Liver (tissue), 8 donors: ENCODE measurements at regions not wholly inside any gene's neighbourhood (a gene's known extent, or its start where the extent isn't known, plus 50 kb on each side); places are given as distances from the start of the nearest gene placed in this dataset.

ENCODE experiments used
- DNase-seq: peaks from one replicate; pipeline ENCODE4 v3.0.0-alpha.2; 2017; ENCODE audit warnings: low spot score
- H3K27ac ChIP-seq, 2 donors: one replicate each; pipeline ENCODE4 v1.7.0; 2013; ENCODE audit warnings: inconsistent platforms in 2 of 2, low read length in 2 of 2, control low read depth in 1 of 2, low read depth in 1 of 2, mild to moderate bottlenecking in 1 of 2
- H3K27me3 ChIP-seq, 4 donors: one replicate each; pipeline versions ENCODE4 v1.6.1 to v1.7.0; 2013; ENCODE audit warnings: low read length in 3 of 4, inconsistent platforms in 1 of 4, mild to moderate bottlenecking in 1 of 4, moderate library complexity in 1 of 4; ENCODE audit not compliant: control insufficient read depth in 4 of 4, insufficient read depth in 4 of 4
- H3K36me3 ChIP-seq, 4 donors: one replicate each; pipeline versions ENCODE4 v1.6.1 to v1.7.0; 2013; ENCODE audit warnings: low read length in 3 of 4, mild to moderate bottlenecking in 3 of 4, low read depth in 1 of 4, moderate library complexity in 1 of 4; ENCODE audit not compliant: control insufficient read depth in 4 of 4, insufficient read depth in 3 of 4
- H3K4me1 ChIP-seq, 4 donors: one replicate each; pipeline versions ENCODE4 v1.6.1 to v1.7.0; 2013; ENCODE audit warnings: low read length in 3 of 4, mild to moderate bottlenecking in 3 of 4, moderate library complexity in 1 of 4; ENCODE audit not compliant: control insufficient read depth in 4 of 4, insufficient read depth in 4 of 4
- H3K4me3 ChIP-seq, 3 donors: one replicate each; pipeline versions ENCODE4 v1.6.1 to v1.7.0; 2013; ENCODE audit warnings: low read length in 3 of 3, control low read depth in 1 of 3, low read depth in 1 of 3, mild to moderate bottlenecking in 1 of 3
- H3K9ac ChIP-seq, 2 donors: one replicate each; pipeline ENCODE4 v1.7.0; 2013; ENCODE audit warnings: low read length in 2 of 2, mild to moderate bottlenecking in 2 of 2, moderate library complexity in 2 of 2, control low read depth in 1 of 2, low read depth in 1 of 2
- H3K9me3 ChIP-seq, 4 donors: one replicate each; pipeline versions ENCODE4 v1.6.1 to v1.7.0; 2013; ENCODE audit warnings: low read length in 3 of 4; ENCODE audit not compliant: control insufficient read depth in 4 of 4
- ATF3 ChIP-seq: IDR thresholded peaks from 2 replicates; pipeline ENCODE4 v1.6.1; 2016; ENCODE audit warnings: antibody characterized with exemption
- CTCF ChIP-seq: fragments of 150-350 bp; IDR thresholded peaks from 2 replicates; pipeline ENCODE4 v1.5.1; 2017; ENCODE audit warnings: improper control_type of control experiment, low read depth, low read length; ENCODE audit not compliant: missing input control
- EGR1 ChIP-seq, 2 donors: IDR thresholded peaks; 2 replicates each; pipeline ENCODE4 v1.6.1; 2016 to 2018; ENCODE audit warnings: antibody characterized with exemption in 2 of 2, low read depth in 2 of 2
- FOXA1 ChIP-seq: IDR thresholded peaks from 2 replicates; pipeline ENCODE4 v1.6.1; 2016; ENCODE audit warnings: antibody characterized with exemption
- FOXA2 ChIP-seq: IDR thresholded peaks from 2 replicates; pipeline ENCODE4 v1.6.1; 2016; ENCODE audit warnings: antibody characterized with exemption
- GABPA ChIP-seq, 2 donors: IDR thresholded peaks in 1 of 2; conservative IDR thresholded peaks in 1 of 2; 2 replicates each; pipeline ENCODE4 v1.6.1; 2016; ENCODE audit warnings: antibody characterized with exemption in 2 of 2, mild to moderate bottlenecking in 1 of 2, moderate library complexity in 1 of 2
- HNF4A ChIP-seq, 2 donors: conservative IDR thresholded peaks; 2 replicates each; pipeline ENCODE4 v1.6.1; 2016; ENCODE audit warnings: antibody characterized with exemption in 2 of 2, mild to moderate bottlenecking in 2 of 2
- HNF4G ChIP-seq: IDR thresholded peaks from 2 replicates; pipeline ENCODE4 v1.6.1; 2016; ENCODE audit warnings: antibody characterized with exemption
- JUND ChIP-seq, 2 donors: IDR thresholded peaks; 2 replicates each; pipeline ENCODE4 v1.6.1; 2016; ENCODE audit warnings: antibody characterized with exemption in 2 of 2
- MAX ChIP-seq: IDR thresholded peaks from 2 replicates; pipeline ENCODE4 v1.6.1; 2016; ENCODE audit warnings: antibody characterized with exemption
- NR2F2 ChIP-seq: IDR thresholded peaks from 2 replicates; pipeline ENCODE4 v1.6.1; 2016; ENCODE audit warnings: antibody characterized with exemption
- RAD21 ChIP-seq, 2 donors: IDR thresholded peaks; 2 replicates each; pipeline ENCODE4 v1.6.1; 2016; ENCODE audit warnings: antibody characterized with exemption in 2 of 2, mild to moderate bottlenecking in 2 of 2
- REST ChIP-seq: IDR thresholded peaks from 2 replicates; pipeline ENCODE4 v1.6.1; 2016; ENCODE audit warnings: antibody characterized with exemption, mild to moderate bottlenecking
- RXRA ChIP-seq, 2 donors: IDR thresholded peaks; 2 replicates each; pipeline ENCODE4 v1.6.1; 2017 to 2018; ENCODE audit warnings: antibody characterized with exemption in 2 of 2, mild to moderate bottlenecking in 1 of 2
- SP1 ChIP-seq: IDR thresholded peaks from 2 replicates; pipeline ENCODE4 v1.6.1; 2018; ENCODE audit warnings: antibody characterized with exemption, mild to moderate bottlenecking
- TAF1 ChIP-seq: conservative IDR thresholded peaks from 2 replicates; pipeline ENCODE4 v1.6.1; 2016; ENCODE audit warnings: antibody characterized with exemption, mild to moderate bottlenecking
- YY1 ChIP-seq: IDR thresholded peaks from 2 replicates; pipeline ENCODE4 v1.6.1; 2016; ENCODE audit warnings: antibody characterized with exemption, mild to moderate bottlenecking
- ZBTB33 ChIP-seq: IDR thresholded peaks from 2 replicates; pipeline ENCODE4 v1.6.1; 2016; ENCODE audit warnings: antibody characterized with exemption
- WGBS: extraction: QIAGEN DNeasy Blood & Tissue Kit; methylation state at CpG from one replicate; pipeline ENCODE4 v1.1.7; 2013; 5-methylcytosine and 5-hydroxymethylcytosine counted together
- donor health status: healthy.
- donor health status: healthy.
- donor health status: healthy.
- donor health status: healthy.
- donor health status: healthy.

GRCh38 chr3:43789028-43789427, 98.3 kb downstream of the ABHD5 start:
- H3K4me1 ChIP-seq = no peaks in the 10 kb centered on the region
- no peaks in the 10 kb centered on the region for H3K9me3 ChIP-seq
- H3K4me3 ChIP-seq = no peak overlapping the region
- no peak overlapping the region for H3K27ac ChIP-seq
- H3K27me3 ChIP-seq = peaks cover 0 to 2% (median 1%) of the 10 kb centered on the region in 4 donors
- WGBS = 80% methylated on average over 1 of the region's 1 CpG
- H3K36me3 ChIP-seq = no peaks in the 10 kb centered on the region
- DNase-seq = no peak
- TF ChIP-seq HNF4G (no peak), GABPA (IDR thresholded peaks at IDR 0.05 in 1 of 2, conservative IDR thresholded peaks at IDR 0.05 in 1 of 2) (no peak), YY1 (no peak), FOXA1 (no peak), HNF4A (conservative IDR thresholded peaks at IDR 0.05) (no peak), FOXA2 (no peak), TAF1 (no peak), MAX (no peak), NR2F2 (no peak), ZBTB33 (no peak), CTCF (no peak), REST (no peak), EGR1 (IDR thresholded peaks at IDR 0.05; ENCODE audit: low read depth in 2 of 2) (no peak), ATF3 (no peak), JUND (IDR thresholded peaks at IDR 0.05) (no peak), SP1 (no peak), RXRA (IDR thresholded peaks at IDR 0.05) (no peak), RAD21 (IDR thresholded peaks at IDR 0.05) (no peak)
- no peak overlapping the region for H3K9ac ChIP-seq
